GM19452 (cell line): ENCODE measurements at regions not wholly inside any gene's neighbourhood (a gene's known extent, or its start where the extent isn't known, plus 50 kb on each side); places are given as distances from the start of the nearest gene placed in this dataset.

Experiments
- ATAC-seq: cut with Tn5 transposase; IDR thresholded peaks from one replicate; pipeline ENCODE4 v1.9.1; 2021; ENCODE audit not compliant: unreplicated experiment

DNA sequence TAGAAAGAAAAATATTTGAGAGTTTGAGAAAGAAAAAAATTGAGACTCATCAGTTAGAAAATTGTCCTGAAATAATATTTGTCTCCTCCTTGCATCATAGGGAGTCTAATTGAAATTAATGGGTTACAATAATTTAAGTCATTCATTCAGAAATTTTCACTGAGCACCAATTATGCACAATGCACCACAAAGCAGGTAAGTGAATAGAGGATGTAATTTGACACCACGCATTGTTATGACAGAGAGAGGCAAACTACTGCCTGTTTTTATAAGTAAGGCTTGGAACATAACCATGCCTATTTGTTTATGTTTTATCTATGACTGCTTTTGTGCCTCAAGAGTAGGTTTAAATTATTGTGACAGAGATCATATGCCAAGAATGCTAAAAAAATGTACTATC, 537.9 kb upstream of the FAT3 start:
- ATAC-seq = no peak

GRCh38 chr11:91686281-91686680, 538.3 kb upstream of the FAT3 start:
- ATAC-seq = no peak

DNA sequence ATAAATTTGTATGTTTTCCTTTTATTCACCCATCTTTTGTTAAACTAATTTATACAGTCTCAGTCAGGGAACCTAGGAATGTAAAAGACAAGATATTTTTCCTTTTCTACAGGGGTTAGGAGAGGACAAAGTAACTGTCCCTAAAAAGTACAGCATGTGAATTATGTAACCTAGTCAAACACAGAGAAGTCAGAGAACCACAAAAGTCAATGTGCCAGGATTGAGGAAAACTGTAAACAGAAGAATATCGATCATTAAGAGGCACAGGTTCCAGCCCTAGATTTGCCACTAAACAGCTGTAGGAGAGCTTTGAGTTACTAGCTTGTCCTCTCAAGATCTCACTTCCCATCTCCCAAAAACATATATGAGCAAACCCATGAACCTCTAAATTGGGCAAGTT, 550.9 kb upstream of the FAT3 start:
- ATAC-seq = no peak

DNA sequence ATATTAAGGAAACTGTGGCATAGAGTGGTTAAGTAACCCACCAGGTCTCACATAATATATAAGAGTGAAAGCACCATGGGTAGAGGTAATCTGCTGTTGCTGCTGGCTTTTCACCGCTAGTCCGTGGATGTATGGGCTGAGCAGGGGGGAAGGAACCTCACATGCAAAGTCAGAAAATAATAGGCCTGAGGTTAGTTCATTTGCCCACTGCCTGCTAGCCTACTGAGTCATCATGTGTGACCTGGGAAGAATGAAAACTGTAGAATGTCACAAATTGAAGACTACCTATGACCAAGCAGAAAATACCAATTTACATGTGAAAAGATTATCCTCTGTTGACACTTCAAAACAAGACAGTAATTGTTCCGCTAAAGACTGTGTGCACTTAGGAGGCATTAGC, 560.1 kb upstream of the FAT3 start:
- no peak for ATAC-seq

GRCh38 chr11:91660036-91660435, 564.6 kb upstream of the FAT3 start:
- ATAC-seq = no peak

GRCh38 chr11:91654686-91655085, 569.9 kb upstream of the FAT3 start:
- no peak for ATAC-seq

DNA sequence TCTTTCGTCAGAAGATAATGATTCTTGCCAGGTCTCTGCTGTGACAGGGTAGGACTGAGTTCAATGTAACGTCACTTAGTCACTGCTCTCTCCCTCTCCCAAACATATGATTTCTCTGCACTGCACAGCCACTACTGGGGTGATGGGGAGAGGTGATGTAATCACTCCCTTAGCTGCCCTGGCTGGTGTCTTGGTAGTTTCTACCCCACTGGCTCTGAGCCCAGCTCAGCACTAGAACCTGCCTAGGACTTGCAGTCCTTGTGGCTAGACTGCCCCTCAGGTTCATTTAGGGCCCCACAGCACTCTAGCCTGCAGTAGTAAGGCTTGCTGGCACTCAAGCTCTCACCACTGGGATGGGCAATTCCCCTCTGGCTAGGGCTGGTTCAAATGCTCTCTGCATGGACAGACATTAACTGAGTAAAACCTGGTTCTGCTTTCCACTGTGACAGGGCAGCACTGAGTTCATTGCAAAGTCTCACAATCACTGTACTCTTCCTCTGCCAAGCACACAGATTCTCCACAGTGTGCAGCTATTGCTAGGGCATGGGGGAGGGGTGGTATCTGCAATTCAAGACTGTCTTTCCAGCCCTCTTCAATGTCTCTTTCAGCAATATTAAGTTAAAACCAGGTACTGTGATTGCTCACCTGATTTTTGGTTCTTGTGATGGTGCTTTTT, 571.4 kb upstream of the FAT3 start:
- no peak for ATAC-seq

- no peak for ATAC-seq
Observed at GRCh38 chr11:91650802-91651201, 573.8 kb upstream of the FAT3 start.

- ATAC-seq = no peak
Observed at GRCh38 chr11:91641153-91641552, 583.5 kb upstream of the FAT3 start.

GRCh38 chr11:91639359-91639758, 585.3 kb upstream of the FAT3 start:
- ATAC-seq = no peak

DNA sequence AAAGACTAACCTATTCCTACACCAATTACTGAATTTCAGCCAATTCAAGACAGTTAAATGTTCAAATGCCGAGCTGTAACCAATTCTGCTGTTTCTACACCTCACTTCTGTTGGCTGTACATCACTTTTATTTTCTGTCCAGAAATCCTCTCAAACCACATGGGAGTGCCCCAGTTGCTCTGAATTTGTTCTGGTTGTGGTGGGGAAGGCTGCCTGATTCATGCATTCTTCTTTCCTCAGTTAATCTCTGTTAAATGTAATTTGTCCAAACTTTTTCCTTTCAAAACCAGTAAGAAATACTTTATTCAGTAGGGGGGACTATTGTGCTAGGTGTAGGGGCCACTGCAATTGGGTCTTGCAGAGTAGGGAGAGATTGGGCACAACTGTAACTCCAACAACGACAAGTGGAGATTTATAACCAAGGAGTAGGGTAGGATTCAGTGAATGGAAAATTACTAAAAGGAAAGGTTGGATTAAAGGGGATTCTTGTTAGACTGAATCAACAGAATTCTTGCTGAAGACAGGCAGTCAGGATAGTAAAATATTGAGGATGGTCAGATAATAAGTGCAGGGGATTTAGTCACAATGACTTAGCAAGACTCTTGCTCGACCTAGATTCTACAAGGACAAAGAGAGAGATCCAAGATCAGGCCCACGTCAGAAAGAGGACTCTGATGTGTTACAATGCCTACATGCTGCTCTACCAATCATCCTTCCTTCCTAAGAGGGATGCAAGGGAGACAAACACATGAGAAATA, 593.5 kb upstream of the FAT3 start:
- no peak for ATAC-seq

DNA sequence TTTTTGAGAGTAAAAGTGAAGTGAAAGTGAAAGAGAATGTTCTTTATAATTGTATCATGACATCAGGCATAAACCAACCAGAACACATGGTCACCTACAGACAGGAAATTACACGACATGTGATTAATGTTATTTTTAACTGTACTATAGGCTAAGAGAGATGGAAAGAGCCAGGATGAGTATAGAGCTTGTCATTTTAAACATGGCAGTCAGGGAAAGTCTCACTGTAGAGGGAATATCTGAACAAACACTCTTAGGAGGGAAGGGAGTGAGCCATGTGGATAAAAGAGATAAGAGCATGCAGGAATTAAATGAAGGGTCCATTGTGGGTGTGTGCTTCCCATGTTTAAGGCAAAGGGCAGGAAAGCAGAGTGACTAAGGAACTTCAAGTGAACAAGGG, 599.1 kb upstream of the FAT3 start:
- no peak for ATAC-seq

DNA sequence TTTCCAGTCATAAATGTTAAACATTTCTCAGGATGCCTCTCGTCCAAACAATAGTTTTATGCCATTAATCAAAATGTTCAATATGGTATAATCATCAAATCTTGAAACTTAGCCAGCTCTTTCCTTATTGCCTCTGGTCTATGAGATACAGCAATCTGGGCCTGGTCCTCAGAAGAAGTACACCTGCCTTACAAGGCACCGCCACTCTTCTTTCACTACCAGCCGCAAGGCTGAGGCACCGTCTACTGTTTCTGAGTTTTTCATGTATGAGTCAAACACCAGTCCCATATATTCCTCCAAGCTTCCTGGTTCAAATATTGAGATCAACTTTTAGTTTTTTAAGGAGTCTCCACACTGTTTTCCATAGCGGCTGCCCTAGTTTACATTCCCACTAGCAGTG, 600.6 kb upstream of the FAT3 start:
- no peak for ATAC-seq

DNA sequence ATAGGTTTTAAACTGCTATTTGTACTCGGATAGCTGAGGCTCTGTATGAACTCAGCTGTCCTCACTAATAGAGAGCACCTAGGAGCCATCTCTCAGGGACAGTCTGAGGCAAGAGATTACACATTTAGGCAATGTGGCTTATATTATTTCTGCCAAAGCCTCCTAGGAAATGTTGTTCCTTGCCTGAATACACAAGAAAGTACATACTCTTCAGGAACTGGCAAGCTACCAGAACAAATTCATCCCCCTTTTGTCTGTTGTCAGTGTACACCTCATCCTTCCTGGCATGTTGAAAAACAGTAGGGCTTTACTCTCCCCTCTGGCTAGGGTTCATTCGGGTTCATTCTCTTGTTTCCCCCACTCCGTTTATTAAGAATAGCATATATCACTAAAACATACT, 615.9 kb upstream of the FAT3 start:
- ATAC-seq = no peak

DNA sequence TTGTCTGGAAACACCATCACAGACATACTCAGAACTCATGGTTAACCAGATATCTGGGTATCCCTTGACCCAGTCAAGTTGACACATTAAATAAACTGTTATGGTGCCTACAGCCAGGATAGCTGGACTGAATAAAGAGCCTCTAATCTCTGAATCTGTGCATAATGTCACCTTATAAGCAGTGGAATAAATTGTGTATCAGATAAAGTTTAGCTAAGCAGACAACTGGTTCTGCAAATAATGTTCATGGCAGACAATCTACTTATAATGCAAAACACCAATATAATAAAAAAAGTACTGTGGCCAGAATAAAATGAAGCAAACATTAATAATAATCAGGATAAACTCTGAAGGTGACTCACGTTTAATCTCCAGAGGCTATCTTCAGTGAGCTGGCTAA, 628.5 kb upstream of the FAT3 start:
- ATAC-seq = no peak

- no peak for ATAC-seq
Observed at GRCh38 chr11:91591021-91591420, 633.6 kb upstream of the FAT3 start.

GRCh38 chr11:91587131-91587530, 637.5 kb upstream of the FAT3 start:
- ATAC-seq = no peak

GRCh38 chr11:91585035-91585801, 639.4 kb upstream of the FAT3 start:
- no peak for ATAC-seq

DNA sequence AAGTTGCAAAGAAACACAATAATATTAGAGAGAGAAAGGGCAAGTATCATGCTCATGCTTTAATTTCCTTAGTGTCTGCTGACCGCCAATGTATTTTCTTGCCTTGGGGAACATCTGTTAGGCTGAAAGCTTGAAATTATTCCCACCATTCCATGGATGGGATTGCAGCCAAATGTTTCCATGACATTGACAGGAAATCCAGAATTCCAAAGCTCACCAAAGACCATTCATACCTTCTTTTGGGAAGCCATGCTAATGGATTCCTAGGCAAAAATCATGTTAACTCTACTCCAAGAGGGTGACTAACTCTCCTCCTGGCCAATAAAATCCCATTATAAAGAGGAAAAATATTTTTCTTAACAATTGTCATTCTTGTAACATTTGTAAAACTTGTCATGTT, 661.4 kb upstream of the FAT3 start:
- no peak for ATAC-seq

DNA sequence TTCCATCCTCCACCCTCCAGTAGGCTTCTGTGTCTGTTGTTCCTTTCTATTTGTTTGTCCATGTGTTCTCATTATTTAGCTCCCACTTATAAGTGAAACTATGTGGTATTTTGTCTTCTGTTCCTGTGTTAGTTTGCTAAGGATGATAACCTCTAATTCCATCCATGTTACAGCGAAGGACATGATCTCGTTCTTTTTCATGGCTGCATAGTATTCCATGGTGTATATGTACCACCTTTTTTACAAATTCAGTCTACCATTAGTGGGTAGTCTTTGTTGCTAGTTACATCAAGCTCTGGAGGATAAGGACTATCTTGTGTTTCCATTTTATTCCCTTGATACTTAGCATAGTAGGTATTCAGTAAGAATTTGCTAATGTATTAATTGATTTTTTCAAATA, 664.2 kb upstream of the FAT3 start:
- no peak for ATAC-seq

DNA sequence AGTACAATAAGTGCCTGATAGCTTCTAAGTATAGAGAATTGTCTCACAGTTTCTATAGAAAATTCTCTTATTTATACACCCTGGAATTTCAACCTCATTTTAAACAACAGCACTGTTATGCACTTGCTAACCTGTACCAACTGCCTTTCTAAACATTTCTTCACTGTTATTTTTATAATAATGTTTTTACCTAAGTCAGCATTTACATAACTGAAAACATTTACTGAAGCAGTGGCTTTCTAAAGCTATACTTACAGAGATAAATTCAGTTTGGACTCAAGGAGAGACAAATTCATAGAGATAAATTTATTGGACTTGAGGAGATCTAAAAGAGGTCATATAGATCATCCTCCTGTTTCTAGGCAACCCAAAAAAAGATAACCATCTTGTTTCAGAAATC, 686.6 kb upstream of the FAT3 start:
- no peak for ATAC-seq

- ATAC-seq = no peak
Observed at GRCh38 chr11:91536366-91536765, 688.3 kb upstream of the FAT3 start.
